ENCODE measurements at regions not wholly inside any gene's neighbourhood (a gene's known extent, or its start where the extent isn't known, plus 50 kb on each side); places are given as distances from the start of the nearest gene placed in this dataset.

DNA sequence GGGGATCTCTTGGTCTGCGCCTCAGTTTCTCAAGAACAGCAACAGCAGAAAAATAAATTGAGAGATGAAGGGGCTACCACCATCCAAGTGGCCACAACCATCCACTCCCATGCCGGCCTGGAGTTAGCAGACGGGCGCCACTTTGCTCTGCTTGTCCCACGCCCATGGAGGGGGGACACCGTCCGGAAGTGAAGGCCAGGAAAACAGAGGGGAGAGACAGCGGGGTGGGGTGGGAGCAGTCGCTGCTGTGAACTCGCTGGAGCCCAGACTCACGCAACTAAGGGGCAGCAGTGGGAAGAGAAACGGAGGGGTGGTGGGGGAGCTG lies 135.4 kb downstream of the KIF20B start:
- no peak for TF ChIP-seq CTCF (IDR thresholded peaks at IDR 0.05)
- TF ChIP-seq POLR2A (IDR thresholded peaks at IDR 0.05), result no peak
